H9 (cell line): ENCODE measurements at regions not wholly inside any gene's neighbourhood (a gene's known extent, or its start where the extent isn't known, plus 50 kb on each side); places are given as distances from the start of the nearest gene placed in this dataset.

Experiments used
- DNase-seq: peaks from one replicate; pipeline ENCODE4 v3.0.0-alpha.2; 2017
- H2AFZ ChIP-seq: one replicate; pipeline ENCODE4 v1.6.1; 2013; ENCODE audit warnings: mild to moderate bottlenecking, low read length, control low read depth, moderate library complexity
- H2AK5ac ChIP-seq: 2 replicates; pipeline ENCODE4 v1.6.1; 2013; ENCODE audit warnings: low read length, control low read depth, mixed read lengths; ENCODE audit not compliant: insufficient read length
- H2BK120ac ChIP-seq: one replicate; pipeline ENCODE4 v1.6.1; 2013; ENCODE audit warnings: low read depth, mild to moderate bottlenecking, low read length, control low read depth, inconsistent platforms; ENCODE audit not compliant: poor library complexity, severe bottlenecking
- H2BK12ac ChIP-seq: 2 replicates; pipeline ENCODE4 v1.6.1; 2013; ENCODE audit warnings: low read length, control low read depth, mixed read lengths, low read depth; ENCODE audit not compliant: insufficient read length
- H2BK15ac ChIP-seq: 2 replicates; pipeline ENCODE4 v1.6.1; 2013; ENCODE audit warnings: low read depth, low read length, control low read depth
- H2BK20ac ChIP-seq: one replicate; pipeline ENCODE4 v1.6.1; 2013; ENCODE audit warnings: low read depth, mild to moderate bottlenecking, low read length, control low read depth, inconsistent platforms; ENCODE audit not compliant: poor library complexity, severe bottlenecking
- H2BK5ac ChIP-seq: 2 replicates; pipeline ENCODE4 v1.6.1; 2013; ENCODE audit warnings: low read length, control low read depth, mixed read lengths; ENCODE audit not compliant: insufficient read length
- H3K14ac ChIP-seq: 2 replicates; pipeline ENCODE4 v1.6.1; 2013; ENCODE audit warnings: low read length, control low read depth; ENCODE audit not compliant: insufficient read depth
- H3K18ac ChIP-seq: 2 replicates; pipeline ENCODE4 v1.6.1; 2013; ENCODE audit warnings: low read depth, mild to moderate bottlenecking, mixed read lengths, low read length, control low read depth; ENCODE audit not compliant: insufficient read length
- H3K23ac ChIP-seq: 2 replicates; pipeline ENCODE4 v1.6.1; 2013; ENCODE audit warnings: low read length, control low read depth, mixed read lengths, low read depth; ENCODE audit not compliant: insufficient read length
- H3K23me2 ChIP-seq: 2 replicates; pipeline ENCODE4 v1.6.1; 2013; ENCODE audit warnings: low read depth, mild to moderate bottlenecking, mixed read lengths, low read length, control low read depth; ENCODE audit not compliant: insufficient read length, poor library complexity, severe bottlenecking
- H3K27ac ChIP-seq: 2 replicates; pipeline ENCODE4 v1.5.1; 2013; ENCODE audit warnings: low read length, control low read depth, mixed read lengths, low read depth; ENCODE audit not compliant: insufficient read length
- H3K27me3 ChIP-seq: 2 replicates; pipeline ENCODE4 v1.6.1; 2013; ENCODE audit warnings: low read length, control low read depth, inconsistent platforms; ENCODE audit not compliant: insufficient read depth
- H3K4ac ChIP-seq: 2 replicates; pipeline ENCODE4 v1.6.1; 2013; ENCODE audit warnings: low read depth, mild to moderate bottlenecking, control low read depth, inconsistent platforms, low read length, moderate library complexity
- H3K4me1 ChIP-seq: 2 replicates; pipeline ENCODE4 v1.6.1; 2013; ENCODE audit warnings: low read length, control low read depth, inconsistent platforms; ENCODE audit not compliant: insufficient read depth
- H3K4me2 ChIP-seq: 2 replicates; pipeline ENCODE4 v1.6.1; 2013; ENCODE audit warnings: low read length, control low read depth, mixed read lengths; ENCODE audit not compliant: insufficient read length, insufficient read depth
- H3K56ac ChIP-seq: 2 replicates; pipeline ENCODE4 v1.6.1; 2013; ENCODE audit warnings: low read depth, mild to moderate bottlenecking, mixed read lengths, low read length, control low read depth; ENCODE audit not compliant: insufficient read length
- H3K79me1 ChIP-seq: 2 replicates; pipeline ENCODE4 v1.6.1; 2013; ENCODE audit warnings: low read depth, mild to moderate bottlenecking, moderate library complexity, low read length, control low read depth, inconsistent platforms; ENCODE audit not compliant: insufficient read depth, poor library complexity, severe bottlenecking
- H3K79me2 ChIP-seq: 2 replicates; pipeline ENCODE4 v1.6.1; 2013; ENCODE audit warnings: low read length, control low read depth, inconsistent platforms; ENCODE audit not compliant: insufficient read depth
- H3K9ac ChIP-seq: 2 replicates; pipeline ENCODE4 v1.6.1; 2013; ENCODE audit warnings: low read length, control low read depth, mixed read lengths; ENCODE audit not compliant: insufficient read length; ENCODE audit errors: extremely low read depth
- H3K9me3 ChIP-seq: one replicate; pipeline ENCODE4 v1.6.1; 2013; ENCODE audit warnings: low read depth, low read length, inconsistent platforms; ENCODE audit not compliant: control insufficient read depth
- H3T11ph ChIP-seq: one replicate; pipeline ENCODE4 v1.6.1; 2013; ENCODE audit warnings: mild to moderate bottlenecking, low read length, control low read depth, inconsistent platforms
- H4K20me1 ChIP-seq: one replicate; pipeline ENCODE4 v1.6.1; 2013; ENCODE audit not compliant: control insufficient read depth, insufficient read length, insufficient read depth
- H4K5ac ChIP-seq: 2 replicates; pipeline ENCODE4 v1.6.1; 2013; ENCODE audit warnings: low read depth, mild to moderate bottlenecking, mixed read lengths, low read length, control low read depth; ENCODE audit not compliant: insufficient read length
- H4K8ac ChIP-seq: replicated peaks from 2 replicates; pipeline ENCODE4 v1.6.1; 2013; ENCODE audit warnings: low read length, control low read depth, mixed read lengths, low read depth; ENCODE audit not compliant: insufficient read length
- H4K91ac ChIP-seq: 2 replicates; pipeline ENCODE4 v1.6.1; 2013; ENCODE audit warnings: low read depth, mild to moderate bottlenecking, moderate library complexity, mixed read lengths, low read length, control low read depth; ENCODE audit not compliant: insufficient read length
- H3K27ac Mint-ChIP-seq, 3 experiments: 2 replicates in 2 of 3; 3 replicates in 1 of 3; pipeline ENCODE4 v1.8.0; 2020 to 2021; ENCODE audit warnings: mixed read lengths in 3 of 3, mild to moderate bottlenecking in 1 of 3, moderate library complexity in 1 of 3
- H3K27me3 Mint-ChIP-seq: 2 replicates; pipeline ENCODE4 v1.8.0; 2021; ENCODE audit warnings: low read depth, mild to moderate bottlenecking, moderate library complexity, mixed read lengths
- H3K36me3 Mint-ChIP-seq, 3 experiments: 2 replicates in 2 of 3; 3 replicates in 1 of 3; pipeline ENCODE4 v1.8.0; 2020 to 2021; ENCODE audit warnings: low read depth in 3 of 3, mixed read lengths in 3 of 3; ENCODE audit not compliant: insufficient read depth in 1 of 3
- H3K4me1 Mint-ChIP-seq, 2 experiments: 2 replicates each; pipeline ENCODE4 v1.8.0; 2020; ENCODE audit warnings: mixed read lengths in 2 of 2
- H3K4me3 Mint-ChIP-seq, 2 experiments: 2 replicates in 1 of 2; 3 replicates in 1 of 2; pipeline ENCODE4 v1.8.0; 2020 to 2021; ENCODE audit warnings: mild to moderate bottlenecking in 2 of 2, mixed read lengths in 2 of 2, moderate library complexity in 1 of 2
- H3K9me3 Mint-ChIP-seq, 2 experiments: 2 replicates in 1 of 2; 3 replicates in 1 of 2; pipeline ENCODE4 v1.8.0; 2020; ENCODE audit warnings: mild to moderate bottlenecking in 2 of 2, mixed read lengths in 2 of 2, moderate library complexity in 1 of 2
- TF ChIP-seq, protein P1 (sequence below): fragments of 200-600 bp; sonication (generic); conservative IDR thresholded peaks from 3 replicates; pipeline ENCODE4 v1.8.0; 2021; ENCODE audit warnings: antibody characterized with exemption, mild to moderate bottlenecking

DNA sequence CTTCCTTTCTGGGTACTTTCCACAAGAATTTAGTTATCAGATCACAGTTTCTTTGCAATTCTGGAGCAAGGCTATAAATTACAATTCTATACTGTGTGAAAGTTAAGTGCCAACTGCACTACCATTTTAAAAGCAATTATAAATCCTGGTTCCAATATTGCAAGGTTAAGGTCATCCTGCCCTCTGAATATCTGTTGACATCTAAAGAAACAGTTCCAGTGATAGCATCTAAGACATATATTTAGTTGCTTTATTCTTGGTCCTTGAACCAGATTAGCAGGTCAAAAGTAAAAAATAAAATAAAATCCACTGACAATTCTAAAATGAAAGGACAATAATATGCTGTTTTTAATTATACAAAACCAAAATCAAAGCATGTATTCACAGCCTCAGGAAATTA, 334.2 kb downstream of the ATXN7L3B start:
- H3K9ac ChIP-seq, result no peak overlapping the region
- DNase-seq, result no peak
- no peak overlapping the region for H2AFZ ChIP-seq
- H3K27ac Mint-ChIP-seq, result no peak overlapping the region
- peaks cover 0 to 6% (median 0%) of the 10 kb centered on the region in 3 experiments; a peak in 2 of 7 replicates for H3K36me3 Mint-ChIP-seq
- no peaks in the 10 kb centered on the region for H3K79me2 ChIP-seq
- H2BK20ac ChIP-seq, result no peak overlapping the region
- no peaks in the 10 kb centered on the region for H3K27me3 Mint-ChIP-seq
- H3K27ac ChIP-seq, result no peak overlapping the region
- no peaks in the 10 kb centered on the region for H3K9me3 ChIP-seq
- no peak overlapping the region for H3K23ac ChIP-seq
- H3K9me3 Mint-ChIP-seq, result peaks cover 3 to 4% of the 10 kb centered on the region in 2 experiments; a peak in 1 of 5 replicates
- no peaks in the 10 kb centered on the region for H3K4me1 ChIP-seq
- H3K4me3 Mint-ChIP-seq, result no peak overlapping the region
- H3K4me2 ChIP-seq, result no peak overlapping the region
- H3K4me1 Mint-ChIP-seq, result peaks cover 0 to 5% of the 10 kb centered on the region in 2 experiments; a peak in 2 of 4 replicates
- H4K91ac ChIP-seq, result no peak overlapping the region
- H3K23me2 ChIP-seq, result no peaks in the 10 kb centered on the region
- H3K18ac ChIP-seq, result no peak overlapping the region
- H3T11ph ChIP-seq, result no peak overlapping the region
- no peak overlapping the region for H4K8ac ChIP-seq
- H3K14ac ChIP-seq, result no peak overlapping the region
- no peak overlapping the region for H2AK5ac ChIP-seq
- H2BK120ac ChIP-seq, result no peak overlapping the region
- H2BK15ac ChIP-seq, result no peak overlapping the region
- H3K27me3 ChIP-seq, result no peaks in the 10 kb centered on the region
- H3K4ac ChIP-seq, result no peak overlapping the region
- H4K5ac ChIP-seq, result no peak overlapping the region
- H2BK12ac ChIP-seq, result no peak overlapping the region
- no peak overlapping the region for H3K56ac ChIP-seq
- no peak overlapping the region for H2BK5ac ChIP-seq
- no peaks in the 10 kb centered on the region for H3K79me1 ChIP-seq
- no peaks in the 10 kb centered on the region for H4K20me1 ChIP-seq
- TF ChIP-seq, protein P1, sequence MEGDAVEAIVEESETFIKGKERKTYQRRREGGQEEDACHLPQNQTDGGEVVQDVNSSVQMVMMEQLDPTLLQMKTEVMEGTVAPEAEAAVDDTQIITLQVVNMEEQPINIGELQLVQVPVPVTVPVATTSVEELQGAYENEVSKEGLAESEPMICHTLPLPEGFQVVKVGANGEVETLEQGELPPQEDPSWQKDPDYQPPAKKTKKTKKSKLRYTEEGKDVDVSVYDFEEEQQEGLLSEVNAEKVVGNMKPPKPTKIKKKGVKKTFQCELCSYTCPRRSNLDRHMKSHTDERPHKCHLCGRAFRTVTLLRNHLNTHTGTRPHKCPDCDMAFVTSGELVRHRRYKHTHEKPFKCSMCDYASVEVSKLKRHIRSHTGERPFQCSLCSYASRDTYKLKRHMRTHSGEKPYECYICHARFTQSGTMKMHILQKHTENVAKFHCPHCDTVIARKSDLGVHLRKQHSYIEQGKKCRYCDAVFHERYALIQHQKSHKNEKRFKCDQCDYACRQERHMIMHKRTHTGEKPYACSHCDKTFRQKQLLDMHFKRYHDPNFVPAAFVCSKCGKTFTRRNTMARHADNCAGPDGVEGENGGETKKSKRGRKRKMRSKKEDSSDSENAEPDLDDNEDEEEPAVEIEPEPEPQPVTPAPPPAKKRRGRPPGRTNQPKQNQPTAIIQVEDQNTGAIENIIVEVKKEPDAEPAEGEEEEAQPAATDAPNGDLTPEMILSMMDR, result no peak
